GM23338 (cell line): ENCODE measurements at regions not wholly inside any gene's neighbourhood (a gene's known extent, or its start where the extent isn't known, plus 50 kb on each side); places are given as distances from the start of the nearest gene placed in this dataset.
A peak's percentile ranks its signal among the peaks of the same experiment; 100 is the strongest.

Experiments
- ATAC-seq: fragments of 200-7000 bp; cut with Tn5 transposase; 3 replicates; pipeline ENCODE4 v1.9.1; 2020
- DNase-seq: peaks from one replicate; pipeline ENCODE4 v3.0.0-alpha.2; 2015; ENCODE audit warnings: low spot score
- H2AFZ ChIP-seq: fragments of 200-600 bp; sonication (generic); 2 replicates; pipeline ENCODE4 v1.8.0; 2016; ENCODE audit warnings: antibody characterized with exemption, mild to moderate bottlenecking, moderate library complexity
- H3F3A ChIP-seq: fragments of 200-600 bp; sonication (generic); replicated peaks from 2 replicates; pipeline ENCODE4 v1.8.0; 2017; ENCODE audit warnings: antibody characterized with exemption, mixed run types, low read depth
- H3K27ac ChIP-seq: fragments of 200-600 bp; sonication (generic); 2 replicates; pipeline ENCODE4 v1.6.1; 2016; ENCODE audit warnings: low read depth
- H3K27me3 ChIP-seq: fragments of 200-600 bp; sonication (generic); 2 replicates; pipeline ENCODE4 v1.8.0; 2016; ENCODE audit warnings: mild to moderate bottlenecking, mixed run types, moderate library complexity; ENCODE audit not compliant: insufficient read depth
- H3K36me3 ChIP-seq: fragments of 200-600 bp; sonication (generic); 2 replicates; pipeline ENCODE4 v1.8.0; 2016; ENCODE audit warnings: mild to moderate bottlenecking; ENCODE audit not compliant: insufficient read depth
- H3K4me1 ChIP-seq: fragments of 200-600 bp; sonication (generic); 2 replicates; pipeline ENCODE4 v1.8.0; 2016; ENCODE audit warnings: mild to moderate bottlenecking, moderate library complexity; ENCODE audit not compliant: insufficient read depth
- H3K4me2 ChIP-seq: fragments of 200-600 bp; sonication (generic); 2 replicates; pipeline ENCODE4 v1.7.1; 2017; ENCODE audit warnings: mixed run types
- H3K4me3 ChIP-seq: fragments of 200-600 bp; sonication (generic); 2 replicates; pipeline ENCODE4 v1.6.1; 2016; ENCODE audit warnings: mixed run types
- H3K79me2 ChIP-seq: fragments of 200-600 bp; sonication (generic); replicated peaks from 2 replicates; pipeline ENCODE4 v1.8.0; 2017; ENCODE audit warnings: mild to moderate bottlenecking; ENCODE audit not compliant: insufficient read depth
- H3K9me2 ChIP-seq: fragments of 200-600 bp; sonication (generic); 2 replicates; pipeline ENCODE4 v1.8.0; 2017; ENCODE audit not compliant: insufficient read depth
- H4K20me1 ChIP-seq: fragments of 200-600 bp; sonication (generic); replicated peaks from 2 replicates; pipeline ENCODE4 v1.8.0; 2017; ENCODE audit warnings: mild to moderate bottlenecking; ENCODE audit not compliant: insufficient read depth
- H3K27ac Mint-ChIP-seq: 2 replicates; pipeline ENCODE4 v1.8.0; 2020; ENCODE audit warnings: inconsistent platforms, mild to moderate bottlenecking, moderate library complexity, mixed read lengths
- H3K27me3 Mint-ChIP-seq: 3 replicates; pipeline ENCODE4 v1.8.0; 2022; ENCODE audit warnings: low read depth, mild to moderate bottlenecking, moderate library complexity, mixed read lengths, inconsistent platforms; ENCODE audit not compliant: insufficient read depth, poor library complexity
- H3K36me3 Mint-ChIP-seq: 3 replicates; pipeline ENCODE4 v1.8.0; 2021; ENCODE audit warnings: low read depth, mild to moderate bottlenecking, inconsistent platforms, moderate library complexity, mixed read lengths
- H3K4me1 Mint-ChIP-seq: 3 replicates; pipeline ENCODE4 v1.8.0; 2020; ENCODE audit warnings: mild to moderate bottlenecking, inconsistent platforms, mixed read lengths
- H3K4me3 Mint-ChIP-seq: 3 replicates; pipeline ENCODE4 v1.8.0; 2021; ENCODE audit warnings: moderate library complexity, mild to moderate bottlenecking, inconsistent platforms, mixed read lengths
- H3K9me3 Mint-ChIP-seq: 3 replicates; pipeline ENCODE4 v1.8.0; 2020; ENCODE audit warnings: moderate library complexity, mild to moderate bottlenecking, inconsistent platforms, mixed read lengths
- EZH2 ChIP-seq: fragments of 200-600 bp; sonication (generic); IDR thresholded peaks from one replicate; pipeline ENCODE4 v1.8.0; 2017; ENCODE audit warnings: antibody characterized with exemption, mild to moderate bottlenecking, low read depth; ENCODE audit not compliant: unreplicated experiment
- REST ChIP-seq: IDR thresholded peaks from one replicate; pipeline ENCODE4 v1.6.1; 2018; ENCODE audit warnings: antibody characterized with exemption; ENCODE audit not compliant: unreplicated experiment
- ZNF462 ChIP-seq: fragments of 250-450 bp; sonication (Bioruptor Pico); IDR thresholded peaks from 2 replicates; pipeline ENCODE4 v1.5.0; 2020; ENCODE audit warnings: mild to moderate bottlenecking, moderate library complexity

GRCh38 chr2:237258615-237259014, 155.3 kb downstream of the COL6A3 start:
- Mint-ChIP-seq H3K27me3 (peaks cover 4% of the 10 kb centered on the region), H3K9me3 (no peaks in the 10 kb centered on the region), H3K27ac (no peak overlapping the region), H3K4me3 (no peak overlapping the region), H3K4me1 (peaks cover 14% of the 10 kb centered on the region), H3K36me3 (no peaks in the 10 kb centered on the region)
- no peak for ATAC-seq
- Histone ChIP-seq H3K27ac (no peak overlapping the region), H4K20me1 (no peaks in the 10 kb centered on the region), H3K9me2 (0 out of 2 replicates have a peak, but pooled peaks cover 5% of the 10 kb centered on the region), H3K79me2 (no peaks in the 10 kb centered on the region), H3K4me3 (no peak overlapping the region), H2AFZ (peak overlapping the region; percentile 63; the same call in 1 of the 2 replicates), H3K4me1 (no peaks in the 10 kb centered on the region), H3K27me3 (no peaks in the 10 kb centered on the region), H3K4me2 (no peak overlapping the region), H3K36me3 (no peaks in the 10 kb centered on the region), H3F3A (no peaks in the 10 kb centered on the region)
- TF ChIP-seq REST (no peak), ZNF462 (CRISPR knock-in tag) (no peak), EZH2 (no peak)
- no peak for DNase-seq
